ENCODE measurements at regions not wholly inside any gene's neighbourhood (a gene's known extent, or its start where the extent isn't known, plus 50 kb on each side); places are given as distances from the start of the nearest gene placed in this dataset.

DNA sequence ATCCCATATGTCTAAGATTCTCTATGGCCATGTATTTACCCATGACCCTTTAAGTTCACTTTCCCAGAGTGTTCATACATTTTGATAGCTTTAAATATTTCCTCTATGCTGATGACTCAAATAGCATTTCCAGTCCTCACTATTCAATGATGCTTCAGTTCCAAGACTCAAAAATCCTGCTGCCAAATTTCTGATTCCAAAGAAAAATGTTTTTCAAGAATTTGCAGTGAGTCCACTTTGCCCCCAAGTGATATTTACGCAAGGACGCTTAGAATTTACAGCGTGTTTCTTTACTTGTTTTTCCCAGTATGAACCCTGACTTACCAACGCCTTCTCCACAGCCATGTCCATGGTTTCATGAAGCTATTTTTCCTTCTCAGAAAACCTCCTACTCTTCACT, 127.9 kb upstream of the PCDH18 start:
- ATAC-seq (no peak), DNase-seq (ENCODE audit: low spot score) (no peak)
- H3K9me3 Mint-ChIP-seq = peaks cover 13% of the 10 kb centered on the region
- H3K27ac Mint-ChIP-seq = no peak overlapping the region
- H3K4me3 Mint-ChIP-seq = no peak overlapping the region
- H3K36me3 Mint-ChIP-seq = peaks cover 13% of the 10 kb centered on the region
- peaks cover 34% of the 10 kb centered on the region for H3K4me1 Mint-ChIP-seq
- CTCF ChIA-PET = no interaction called here
- POLR2A ChIA-PET = no interaction called here
- H3K27me3 Mint-ChIP-seq (ENCODE audit: low read depth) = no peaks in the 10 kb centered on the region
- TF ChIP-seq GTF2I (CRISPR knock-in tag; conservative IDR thresholded peaks at IDR 0.05) = no peak
- no peak for TF ChIP-seq GABPB1 (CRISPR knock-in tag; IDR thresholded peaks at IDR 0.05)
- TF ChIP-seq ZBTB43 (CRISPR knock-in tag; IDR thresholded peaks at IDR 0.05) = no peak
- TF ChIP-seq, protein P1, sequence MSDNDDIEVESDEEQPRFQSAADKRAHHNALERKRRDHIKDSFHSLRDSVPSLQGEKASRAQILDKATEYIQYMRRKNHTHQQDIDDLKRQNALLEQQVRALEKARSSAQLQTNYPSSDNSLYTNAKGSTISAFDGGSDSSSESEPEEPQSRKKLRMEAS (CRISPR knock-in tag; IDR thresholded peaks at IDR 0.05) = no peak
- no peak for TF ChIP-seq SMAD4 (CRISPR knock-in tag; IDR thresholded peaks at IDR 0.05)
- no peak for TF ChIP-seq RELA (CRISPR knock-in tag; IDR thresholded peaks at IDR 0.05; ENCODE audit: borderline replicate concordance)
- no peak for TF ChIP-seq PRRX2 (CRISPR knock-in tag; IDR thresholded peaks at IDR 0.05)
- no peak for TF ChIP-seq MXD4 (CRISPR knock-in tag; IDR thresholded peaks at IDR 0.05; ENCODE audit: borderline replicate concordance)
- no peak for TF ChIP-seq ZNF317 (CRISPR knock-in tag; IDR thresholded peaks at IDR 0.05; ENCODE audit: borderline replicate concordance, low read depth)
- no peak for TF ChIP-seq CBFB (CRISPR knock-in tag; IDR thresholded peaks at IDR 0.05; ENCODE audit: low read depth)
- no peak for TF ChIP-seq SMAD3 (CRISPR knock-in tag; IDR thresholded peaks at IDR 0.05; ENCODE audit: borderline replicate concordance)
- no peak for TF ChIP-seq ZSCAN18 (CRISPR knock-in tag; IDR thresholded peaks at IDR 0.05)
- no peak for TF ChIP-seq CREM (CRISPR knock-in tag; IDR thresholded peaks at IDR 0.05)
- no peak for TF ChIP-seq FOXJ3 (CRISPR knock-in tag; IDR thresholded peaks at IDR 0.05; ENCODE audit: borderline replicate concordance)
- no peak for TF ChIP-seq ATF2 (CRISPR knock-in tag; IDR thresholded peaks at IDR 0.05; ENCODE audit: borderline replicate concordance, low read depth)
- no peak for TF ChIP-seq NFATC4 (CRISPR knock-in tag; IDR thresholded peaks at IDR 0.05)
- TF ChIP-seq SOX15 (CRISPR knock-in tag; IDR thresholded peaks at IDR 0.05) = no peak
- no peak for TF ChIP-seq ATF6 (CRISPR knock-in tag; IDR thresholded peaks at IDR 0.05)
- TF ChIP-seq, protein P2, sequence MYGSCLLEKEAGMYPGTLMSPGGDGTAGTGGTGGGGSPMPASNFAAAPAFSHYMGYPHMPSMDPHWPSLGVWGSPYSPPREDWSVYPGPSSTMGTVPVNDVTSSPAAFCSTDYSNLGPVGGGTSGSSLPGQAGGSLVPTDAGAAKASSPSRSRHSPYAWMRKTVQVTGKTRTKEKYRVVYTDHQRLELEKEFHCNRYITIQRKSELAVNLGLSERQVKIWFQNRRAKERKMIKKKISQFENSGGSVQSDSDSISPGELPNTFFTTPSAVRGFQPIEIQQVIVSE (CRISPR knock-in tag; IDR thresholded peaks at IDR 0.05; ENCODE audit: borderline replicate concordance) = no peak

- peaks cover 26% of the 10 kb centered on the region for H3K4me1 Mint-ChIP-seq
- POLR2A ChIA-PET = no interaction called here
- H3K27ac Mint-ChIP-seq = no peak overlapping the region
- no peak overlapping the region for H3K4me3 Mint-ChIP-seq
- ATAC-seq (no peak), DNase-seq (ENCODE audit: low spot score) (no peak)
- CTCF ChIA-PET = no interaction called here
- TF ChIP-seq RELA (CRISPR knock-in tag; IDR thresholded peaks at IDR 0.05; ENCODE audit: borderline replicate concordance) (no peak), ZBTB43 (CRISPR knock-in tag; IDR thresholded peaks at IDR 0.05) (no peak), ZBTB21 (CRISPR knock-in tag; IDR thresholded peaks at IDR 0.05; ENCODE audit: borderline replicate concordance) (no peak), PREB (CRISPR knock-in tag; IDR thresholded peaks at IDR 0.05; ENCODE audit: borderline replicate concordance) (no peak), NR1H2 (CRISPR knock-in tag; IDR thresholded peaks at IDR 0.05) (no peak), TEAD4 (CRISPR knock-in tag; IDR thresholded peaks at IDR 0.05) (no peak)
- TF ChIP-seq, protein P3, sequence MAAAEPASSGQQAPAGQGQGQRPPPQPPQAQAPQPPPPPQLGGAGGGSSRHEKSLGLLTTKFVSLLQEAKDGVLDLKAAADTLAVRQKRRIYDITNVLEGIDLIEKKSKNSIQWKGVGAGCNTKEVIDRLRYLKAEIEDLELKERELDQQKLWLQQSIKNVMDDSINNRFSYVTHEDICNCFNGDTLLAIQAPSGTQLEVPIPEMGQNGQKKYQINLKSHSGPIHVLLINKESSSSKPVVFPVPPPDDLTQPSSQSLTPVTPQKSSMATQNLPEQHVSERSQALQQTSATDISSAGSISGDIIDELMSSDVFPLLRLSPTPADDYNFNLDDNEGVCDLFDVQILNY (CRISPR knock-in tag; IDR thresholded peaks at IDR 0.05) = no peak
- H3K36me3 Mint-ChIP-seq = peaks cover 13% of the 10 kb centered on the region
- peaks cover 13% of the 10 kb centered on the region for H3K9me3 Mint-ChIP-seq
- no peaks in the 10 kb centered on the region for H3K27me3 Mint-ChIP-seq (ENCODE audit: low read depth)
Observed at GRCh38 chr4:137659431-137659830, 127.1 kb upstream of the PCDH18 start.
